ENCODE measurements at regions not wholly inside any gene's neighbourhood (a gene's known extent, or its start where the extent isn't known, plus 50 kb on each side); places are given as distances from the start of the nearest gene placed in this dataset.

- H3K9me3 ChIP-seq (ENCODE audit: control insufficient read depth, insufficient read depth, low read length): no peaks in the 10 kb centered on the region
- DNase-seq (ENCODE audit: low read depth, low spot score): no peak
- TF ChIP-seq, protein P1, sequence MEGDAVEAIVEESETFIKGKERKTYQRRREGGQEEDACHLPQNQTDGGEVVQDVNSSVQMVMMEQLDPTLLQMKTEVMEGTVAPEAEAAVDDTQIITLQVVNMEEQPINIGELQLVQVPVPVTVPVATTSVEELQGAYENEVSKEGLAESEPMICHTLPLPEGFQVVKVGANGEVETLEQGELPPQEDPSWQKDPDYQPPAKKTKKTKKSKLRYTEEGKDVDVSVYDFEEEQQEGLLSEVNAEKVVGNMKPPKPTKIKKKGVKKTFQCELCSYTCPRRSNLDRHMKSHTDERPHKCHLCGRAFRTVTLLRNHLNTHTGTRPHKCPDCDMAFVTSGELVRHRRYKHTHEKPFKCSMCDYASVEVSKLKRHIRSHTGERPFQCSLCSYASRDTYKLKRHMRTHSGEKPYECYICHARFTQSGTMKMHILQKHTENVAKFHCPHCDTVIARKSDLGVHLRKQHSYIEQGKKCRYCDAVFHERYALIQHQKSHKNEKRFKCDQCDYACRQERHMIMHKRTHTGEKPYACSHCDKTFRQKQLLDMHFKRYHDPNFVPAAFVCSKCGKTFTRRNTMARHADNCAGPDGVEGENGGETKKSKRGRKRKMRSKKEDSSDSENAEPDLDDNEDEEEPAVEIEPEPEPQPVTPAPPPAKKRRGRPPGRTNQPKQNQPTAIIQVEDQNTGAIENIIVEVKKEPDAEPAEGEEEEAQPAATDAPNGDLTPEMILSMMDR (IDR thresholded peaks at IDR 0.05; ENCODE audit: low read depth, low read length): no peak
- H3K27me3 ChIP-seq (ENCODE audit: control insufficient read depth, insufficient read depth, low read length): no peaks in the 10 kb centered on the region
- H3K27ac ChIP-seq (ENCODE audit: low read depth, low read length): no peak overlapping the region
- H3K4me3 ChIP-seq (ENCODE audit: low read depth, low read length): no peak overlapping the region
- POLR2A ChIA-PET: no interaction called here
- CTCF ChIA-PET: no interaction called here
Observed at GRCh38 chr2:16943279-16943958, 277.8 kb upstream of the CYRIA start.

- Histone ChIP-seq H3K27ac (ENCODE audit: low read depth, low read length) (no peak overlapping the region), H3K27me3 (ENCODE audit: control insufficient read depth, insufficient read depth, low read length) (no peaks in the 10 kb centered on the region), H3K4me3 (ENCODE audit: low read depth, low read length) (no peak overlapping the region), H3K9me3 (ENCODE audit: control insufficient read depth, insufficient read depth, low read length) (no peaks in the 10 kb centered on the region)
- no peak for DNase-seq (ENCODE audit: low read depth, low spot score)
- TF ChIP-seq, protein P1 (IDR thresholded peaks at IDR 0.05; ENCODE audit: low read depth, low read length): no peak
- POLR2A ChIA-PET: no interaction called here
- CTCF ChIA-PET: no interaction called here
Observed at GRCh38 chr2:16940214-16940613, 274.6 kb upstream of the CYRIA start.

DNA sequence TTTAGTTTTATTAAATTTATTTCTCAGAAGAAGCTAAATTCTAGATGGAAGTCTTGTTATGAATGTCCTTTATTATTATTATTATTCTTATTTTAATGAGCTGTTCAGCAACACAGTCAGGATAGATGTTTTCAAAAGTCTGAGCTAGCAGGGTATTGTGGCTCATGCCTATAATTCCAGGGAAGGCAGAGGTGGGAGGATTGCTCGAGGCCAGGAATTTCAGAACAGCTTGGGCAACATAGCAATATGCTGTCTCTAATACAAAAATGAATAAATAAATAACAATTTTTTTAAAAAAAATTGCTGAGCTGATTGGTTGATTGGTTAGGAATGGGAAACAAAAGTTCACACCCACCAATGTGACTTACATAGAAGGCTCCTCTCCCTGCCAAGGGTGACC is 274.1 kb upstream of the CYRIA start:
- Histone ChIP-seq H3K4me3 (ENCODE audit: low read depth, low read length) (no peak overlapping the region), H3K27me3 (ENCODE audit: control insufficient read depth, insufficient read depth, low read length) (no peaks in the 10 kb centered on the region), H3K9me3 (ENCODE audit: control insufficient read depth, insufficient read depth, low read length) (no peaks in the 10 kb centered on the region), H3K27ac (ENCODE audit: low read depth, low read length) (no peak overlapping the region)
- ChIA-PET CTCF (no interaction called here), POLR2A (no interaction called here)
- TF ChIP-seq, protein P1 (IDR thresholded peaks at IDR 0.05; ENCODE audit: low read depth, low read length): no peak
- DNase-seq (ENCODE audit: low read depth, low spot score): no peak

GRCh38 chr2:16933355-16933754 is 267.7 kb upstream of the CYRIA start:
- TF ChIP-seq, protein P1 (IDR thresholded peaks at IDR 0.05; ENCODE audit: low read depth, low read length): no peak
- Histone ChIP-seq H3K4me3 (ENCODE audit: low read depth, low read length) (no peak overlapping the region), H3K9me3 (ENCODE audit: control insufficient read depth, insufficient read depth, low read length) (no peaks in the 10 kb centered on the region), H3K27me3 (ENCODE audit: control insufficient read depth, insufficient read depth, low read length) (no peaks in the 10 kb centered on the region), H3K27ac (ENCODE audit: low read depth, low read length) (no peak overlapping the region)
- CTCF ChIA-PET: no interaction called here
- no peak for DNase-seq (ENCODE audit: low read depth, low spot score)
- POLR2A ChIA-PET: no interaction called here

GRCh38 chr2:16932826-16933225 is 267.2 kb upstream of the CYRIA start:
- Histone ChIP-seq H3K27ac (ENCODE audit: low read depth, low read length) (no peak overlapping the region), H3K27me3 (ENCODE audit: control insufficient read depth, insufficient read depth, low read length) (no peaks in the 10 kb centered on the region), H3K9me3 (ENCODE audit: control insufficient read depth, insufficient read depth, low read length) (no peaks in the 10 kb centered on the region), H3K4me3 (ENCODE audit: low read depth, low read length) (no peak overlapping the region)
- DNase-seq (ENCODE audit: low read depth, low spot score): no peak
- TF ChIP-seq, protein P1 (IDR thresholded peaks at IDR 0.05; ENCODE audit: low read depth, low read length): no peak
- CTCF ChIA-PET: no interaction called here
- POLR2A ChIA-PET: no interaction called here

Data from AG04450 (cell line).